NCI-H146 treated with DMSO at 0.1 percent for 48 hours (cell line): ENCODE measurements at regions not wholly inside any gene's neighbourhood (a gene's known extent, or its start where the extent isn't known, plus 50 kb on each side); places are given as distances from the start of the nearest gene placed in this dataset.

Experiments
- DNase-seq: peaks from one replicate; lab custom pipeline; 2025; ENCODE audit not compliant: unreplicated experiment; lab: John Stamatoyannopoulos, UW

GRCh38 chr19:28948026-28948425, 264.9 kb downstream of the UQCRFS1 start:
- DNase-seq, result no peak

- DNase-seq, result no peak
Observed at GRCh38 chr19:28943651-28944050, 269.3 kb downstream of the UQCRFS1 start.

- DNase-seq, result no peak
Observed at GRCh38 chr19:28941833-28942232, 271.1 kb downstream of the UQCRFS1 start.

- no peak for DNase-seq
Observed at GRCh38 chr19:28940751-28941500, 272.0 kb downstream of the UQCRFS1 start.

GRCh38 chr19:28939236-28939635, 273.7 kb downstream of the UQCRFS1 start:
- no peak for DNase-seq

GRCh38 chr19:28936001-28936400, 276.9 kb downstream of the UQCRFS1 start:
- no peak for DNase-seq

- no peak for DNase-seq
Observed at GRCh38 chr19:28934631-28935030, 278.3 kb downstream of the UQCRFS1 start.

GRCh38 chr19:28933039-28933438, 279.9 kb downstream of the UQCRFS1 start:
- no peak for DNase-seq

- no peak for DNase-seq
Observed at GRCh38 chr19:28932446-28932845, 280.5 kb downstream of the UQCRFS1 start.

GRCh38 chr19:28929006-28929405, 283.9 kb downstream of the UQCRFS1 start:
- DNase-seq, result no peak

- DNase-seq, result no peak
Observed at GRCh38 chr19:28927456-28927855, 285.5 kb downstream of the UQCRFS1 start.

- DNase-seq, result no peak
Observed at GRCh38 chr19:28920269-28921066, 292.5 kb downstream of the UQCRFS1 start.

GRCh38 chr19:28917621-28918020, 295.3 kb downstream of the UQCRFS1 start:
- DNase-seq, result no peak

GRCh38 chr19:28915737-28916460, 297.1 kb downstream of the UQCRFS1 start:
- no peak for DNase-seq

- DNase-seq, result no peak
Observed at GRCh38 chr19:28915202-28915601, 297.7 kb downstream of the UQCRFS1 start.

- DNase-seq, result no peak
Observed at GRCh38 chr19:28914173-28914572, 298.8 kb downstream of the UQCRFS1 start.

GRCh38 chr19:28913626-28914025, 299.3 kb downstream of the UQCRFS1 start:
- DNase-seq, result no peak

GRCh38 chr19:28908941-28909340, 304.0 kb downstream of the UQCRFS1 start:
- DNase-seq, result no peak

GRCh38 chr19:28907534-28907933, 305.4 kb downstream of the UQCRFS1 start:
- no peak for DNase-seq

GRCh38 chr19:28905996-28906395, 307.0 kb downstream of the UQCRFS1 start:
- no peak for DNase-seq

- DNase-seq, result no peak
Observed at GRCh38 chr19:28899703-28900102, 313.2 kb downstream of the UQCRFS1 start.

GRCh38 chr19:28898249-28898648, 314.7 kb downstream of the UQCRFS1 start:
- DNase-seq, result no peak
